Lower leg skin (tissue), 4 donors: ENCODE measurements at regions not wholly inside any gene's neighbourhood (a gene's known extent, or its start where the extent isn't known, plus 50 kb on each side); places are given as distances from the start of the nearest gene placed in this dataset.

Experiments
- DNase-seq, 2 donors: peaks; one replicate each; pipeline ENCODE4 v3.0.0-alpha.2; 2019; ENCODE audit warnings: low spot score in 2 of 2
- H3K4me3 ChIP-seq: fragments of 200-600 bp; sonication (generic); 2 replicates; pipeline ENCODE4 v1.5.1; 2017; ENCODE audit warnings: mild to moderate bottlenecking, low read depth; ENCODE audit not compliant: poor library complexity, severe bottlenecking
- CTCF ChIP-seq, 3 donors: fragments of 450-650 bp; IDR thresholded peaks; one replicate each; pipeline ENCODE4 v1.5.1; 2016; ENCODE audit warnings: antibody characterized with exemption in 3 of 3, mild to moderate bottlenecking in 3 of 3, moderate library complexity in 2 of 3
- POLR2A ChIP-seq, 2 donors: fragments of 450-650 bp; IDR thresholded peaks; one replicate each; pipeline ENCODE4 v1.6.1; 2016 to 2017; ENCODE audit warnings: antibody characterized with exemption in 2 of 2, mild to moderate bottlenecking in 1 of 2, moderate library complexity in 1 of 2
- WGBS, 2 donors: methylation state at CpG; one replicate each; pipeline ENCODE4 v1.1.5; 2018; 5-methylcytosine and 5-hydroxymethylcytosine counted together
- intact Hi-C: fragments of 100-400 bp; cut with DNase I; formaldehyde crosslinking; loops from one replicate; pipeline ENCODE4 v1.15.0; 2023; ENCODE audit warnings: low total_unique reads

- intact Hi-C loops, result no loop called here
- TF ChIP-seq POLR2A (IDR thresholded peaks at IDR 0.05), result no peak
- TF ChIP-seq CTCF (IDR thresholded peaks at IDR 0.05), result no peak
- no peak for DNase-seq
- H3K4me3 ChIP-seq, result no peak overlapping the region
Observed at GRCh38 chr3:159127021-159127392, 325.2 kb downstream of the MFSD1 start.

DNA sequence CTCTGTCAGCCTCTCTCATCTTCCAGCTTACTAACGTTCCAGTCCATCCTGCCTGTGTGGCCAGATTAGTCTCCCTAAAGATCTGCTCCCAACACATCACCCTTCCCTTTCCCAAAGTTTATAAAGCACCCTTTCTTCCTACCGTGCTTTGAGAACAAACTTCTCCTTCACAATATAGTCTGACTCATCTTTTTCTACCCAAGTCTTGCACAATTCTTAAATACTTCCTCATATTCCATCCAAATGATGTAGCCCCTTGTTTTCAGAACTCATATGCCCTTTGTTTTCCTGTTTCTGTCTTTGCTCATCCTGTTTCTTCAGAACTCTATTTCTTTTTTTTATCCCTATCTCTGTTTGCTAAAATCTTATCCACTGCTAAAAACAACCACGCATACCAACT is 326.8 kb downstream of the MFSD1 start:
- DNase-seq, result no peak
- intact Hi-C loops, result no loop called here
- TF ChIP-seq POLR2A (IDR thresholded peaks at IDR 0.05) (no peak), CTCF (IDR thresholded peaks at IDR 0.05) (no peak)
- H3K4me3 ChIP-seq, result no peak overlapping the region
- WGBS, 2 donors, result 60 to 65% methylated on average over 3 of the region's 3 CpGs

GRCh38 chr3:159130108-159130507 is 328.3 kb downstream of the MFSD1 start:
- WGBS, 2 donors, result 8 to 13% methylated on average over 1 of the region's 1 CpG
- H3K4me3 ChIP-seq, result no peak overlapping the region
- DNase-seq, result no peak
- intact Hi-C loops, result no loop called here
- no peak for TF ChIP-seq CTCF (IDR thresholded peaks at IDR 0.05)
- no peak for TF ChIP-seq POLR2A (IDR thresholded peaks at IDR 0.05)

- no peak overlapping the region for H3K4me3 ChIP-seq
- DNase-seq, result no peak
- intact Hi-C loops, result no loop called here
- no peak for TF ChIP-seq POLR2A (IDR thresholded peaks at IDR 0.05)
- no peak for TF ChIP-seq CTCF (IDR thresholded peaks at IDR 0.05)
Observed at GRCh38 chr3:159131376-159131775, 329.5 kb downstream of the MFSD1 start.

GRCh38 chr3:159137949-159138348 is 336.1 kb downstream of the MFSD1 start:
- WGBS, 2 donors, result 51% methylated on average over 3 of the region's 3 CpGs
- DNase-seq, result no peak
- H3K4me3 ChIP-seq, result no peak overlapping the region
- intact Hi-C loops, result no loop called here
- TF ChIP-seq CTCF (IDR thresholded peaks at IDR 0.05), result no peak

GRCh38 chr3:159139326-159139725 is 337.5 kb downstream of the MFSD1 start:
- intact Hi-C loops, result no loop called here
- TF ChIP-seq CTCF (IDR thresholded peaks at IDR 0.05) (no peak), POLR2A (IDR thresholded peaks at IDR 0.05) (no peak)
- 75 to 94% methylated on average over 2 of the region's 2 CpGs for WGBS, 2 donors
- no peak overlapping the region for H3K4me3 ChIP-seq
- no peak for DNase-seq
